Fibroblast of lung (primary cell): ENCODE measurements at regions not wholly inside any gene's neighbourhood (a gene's known extent, or its start where the extent isn't known, plus 50 kb on each side); places are given as distances from the start of the nearest gene placed in this dataset.

Experiments used
- DNase-seq, 2 donors: peaks; one replicate each; pipeline versions ENCODE4 v3.0.0 to v3.0.0-alpha.2; 2010; ENCODE audit warnings: low read depth in 2 of 2
- H2AFZ ChIP-seq: 2 replicates; pipeline ENCODE4 v1.5.1; 2012; ENCODE audit warnings: low read length, control low read depth, inconsistent platforms
- H3K27ac ChIP-seq: 2 replicates; pipeline ENCODE4 v1.5.1; 2011; ENCODE audit warnings: low read length, control low read depth; ENCODE audit not compliant: insufficient read depth
- H3K27me3 ChIP-seq: 2 replicates; pipeline ENCODE4 v1.5.1; 2011; ENCODE audit warnings: mild to moderate bottlenecking, low read length; ENCODE audit not compliant: control insufficient read depth, insufficient read depth
- H3K36me3 ChIP-seq: 2 replicates; pipeline ENCODE4 v1.5.1; 2011; ENCODE audit warnings: low read length; ENCODE audit not compliant: control insufficient read depth, insufficient read depth
- H3K4me1 ChIP-seq: 2 replicates; pipeline ENCODE4 v1.5.1; 2011; ENCODE audit warnings: low read length; ENCODE audit not compliant: control insufficient read depth, insufficient read depth; ENCODE audit errors: extremely low read depth
- H3K4me2 ChIP-seq: 2 replicates; pipeline ENCODE4 v1.5.1; 2011; ENCODE audit warnings: low read length, control low read depth; ENCODE audit not compliant: insufficient read depth; ENCODE audit errors: extremely low read depth
- H3K4me3 ChIP-seq, 4 experiments: fragments of 200-600 bp in 1 of 4; sonication (generic) in 1 of 4; replicated peaks in 1 of 4; 2 replicates each; pipeline ENCODE4 v1.5.1; 2011 to 2016; ENCODE audit warnings: low read length in 4 of 4, low read depth in 3 of 4, mild to moderate bottlenecking in 3 of 4, control low read depth in 2 of 4, inconsistent platforms in 1 of 4, mixed read lengths in 1 of 4; ENCODE audit not compliant: insufficient read depth in 1 of 4; ENCODE audit errors: control extremely low read depth in 1 of 4
- H3K79me2 ChIP-seq: 2 replicates; pipeline ENCODE4 v1.5.1; 2012; ENCODE audit warnings: mild to moderate bottlenecking, low read length, inconsistent platforms; ENCODE audit not compliant: control insufficient read depth, insufficient read depth
- H3K9ac ChIP-seq: 2 replicates; pipeline ENCODE4 v1.5.1; 2011; ENCODE audit warnings: mild to moderate bottlenecking, low read length, control low read depth; ENCODE audit not compliant: insufficient read depth
- H3K9me3 ChIP-seq: 2 replicates; pipeline ENCODE4 v1.5.1; 2012; ENCODE audit warnings: low read depth, low read length; ENCODE audit not compliant: control insufficient read depth, insufficient read depth
- H4K20me1 ChIP-seq: 2 replicates; pipeline ENCODE4 v1.5.1; 2011; ENCODE audit warnings: low read length; ENCODE audit not compliant: control insufficient read depth, insufficient read depth; ENCODE audit errors: extremely low read depth
- EZH2 ChIP-seq: IDR thresholded peaks from 2 replicates; pipeline ENCODE4 v1.5.1; 2012; ENCODE audit warnings: low read length, control low read depth, mild to moderate bottlenecking; ENCODE audit errors: missing control alignments
- TF ChIP-seq, protein P1 (sequence below), 2 donors: IDR thresholded peaks in 1 of 2; conservative IDR thresholded peaks in 1 of 2; 1 replicate in 1 of 2; 2 replicates in 1 of 2; pipeline ENCODE4 v1.5.1; 2011 to 2012; ENCODE audit warnings: low read length in 2 of 2, control low read depth in 1 of 2, inconsistent platforms in 1 of 2, low read depth in 1 of 2, mild to moderate bottlenecking in 1 of 2

DNA sequence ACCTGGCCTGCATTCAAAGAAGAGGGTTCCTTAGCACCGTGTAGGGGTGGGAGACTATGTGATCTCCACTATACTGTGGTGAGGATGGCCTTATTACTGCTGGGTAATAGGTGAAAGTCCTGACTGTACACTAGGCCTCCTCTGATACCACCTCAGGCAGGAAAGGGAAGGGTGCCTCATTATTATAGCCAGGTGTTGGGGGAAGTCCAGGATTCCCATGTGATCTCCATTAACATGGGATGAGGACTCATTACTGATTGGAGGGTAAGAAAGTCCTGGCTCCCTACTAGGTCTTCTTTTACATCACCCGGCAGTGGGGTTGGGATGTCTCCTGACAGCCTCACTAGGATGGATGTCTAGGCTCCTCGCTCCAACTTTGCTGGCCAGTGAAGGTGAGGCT lies 252.1 kb downstream of the LRIG3 start:
- DNase-seq, result no peak
- Histone ChIP-seq H3K4me3 (no peak overlapping the region), H3K79me2 (no peaks in the 10 kb centered on the region), H3K27me3 (no peaks in the 10 kb centered on the region), H3K27ac (no peak overlapping the region), H3K4me1 (no peaks in the 10 kb centered on the region), H2AFZ (no peak overlapping the region), H3K9me3 (no peaks in the 10 kb centered on the region), H3K4me2 (no peak overlapping the region), H3K9ac (no peak overlapping the region), H3K36me3 (no peaks in the 10 kb centered on the region), H4K20me1 (no peaks in the 10 kb centered on the region)
- TF ChIP-seq EZH2, result no peak
- TF ChIP-seq, protein P1, sequence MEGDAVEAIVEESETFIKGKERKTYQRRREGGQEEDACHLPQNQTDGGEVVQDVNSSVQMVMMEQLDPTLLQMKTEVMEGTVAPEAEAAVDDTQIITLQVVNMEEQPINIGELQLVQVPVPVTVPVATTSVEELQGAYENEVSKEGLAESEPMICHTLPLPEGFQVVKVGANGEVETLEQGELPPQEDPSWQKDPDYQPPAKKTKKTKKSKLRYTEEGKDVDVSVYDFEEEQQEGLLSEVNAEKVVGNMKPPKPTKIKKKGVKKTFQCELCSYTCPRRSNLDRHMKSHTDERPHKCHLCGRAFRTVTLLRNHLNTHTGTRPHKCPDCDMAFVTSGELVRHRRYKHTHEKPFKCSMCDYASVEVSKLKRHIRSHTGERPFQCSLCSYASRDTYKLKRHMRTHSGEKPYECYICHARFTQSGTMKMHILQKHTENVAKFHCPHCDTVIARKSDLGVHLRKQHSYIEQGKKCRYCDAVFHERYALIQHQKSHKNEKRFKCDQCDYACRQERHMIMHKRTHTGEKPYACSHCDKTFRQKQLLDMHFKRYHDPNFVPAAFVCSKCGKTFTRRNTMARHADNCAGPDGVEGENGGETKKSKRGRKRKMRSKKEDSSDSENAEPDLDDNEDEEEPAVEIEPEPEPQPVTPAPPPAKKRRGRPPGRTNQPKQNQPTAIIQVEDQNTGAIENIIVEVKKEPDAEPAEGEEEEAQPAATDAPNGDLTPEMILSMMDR (conservative IDR thresholded peaks at IDR 0.05 in 1 of 2, IDR thresholded peaks at IDR 0.05 in 1 of 2; ENCODE audit: low read depth in 1 of 2, low read length in 2 of 2), result no peak

DNA sequence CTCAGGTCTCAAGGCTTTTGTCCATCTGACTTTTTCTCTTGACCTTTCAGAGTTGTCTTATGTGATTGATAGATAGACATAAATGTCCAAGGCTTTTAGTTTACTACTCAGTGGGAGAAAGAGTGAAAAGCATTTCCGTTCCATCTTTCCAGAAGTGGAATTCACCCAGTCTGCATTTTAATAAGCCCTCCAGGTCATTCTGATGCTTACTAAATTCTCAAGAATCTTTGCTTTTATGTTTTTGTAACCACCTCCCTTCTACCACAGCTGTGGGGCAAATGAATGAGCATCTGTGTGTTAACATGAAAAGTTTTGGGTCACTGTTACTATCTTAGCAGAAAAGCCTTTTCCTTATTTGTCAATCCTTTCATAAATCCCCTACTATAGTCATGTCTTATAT lies 251.4 kb downstream of the LRIG3 start:
- Histone ChIP-seq H3K27ac (no peak overlapping the region), H3K27me3 (no peaks in the 10 kb centered on the region), H3K36me3 (no peaks in the 10 kb centered on the region), H3K9me3 (no peaks in the 10 kb centered on the region), H2AFZ (no peak overlapping the region), H3K9ac (no peak overlapping the region), H3K4me3 (no peak overlapping the region), H3K79me2 (no peaks in the 10 kb centered on the region), H4K20me1 (no peaks in the 10 kb centered on the region), H3K4me2 (no peak overlapping the region), H3K4me1 (no peaks in the 10 kb centered on the region)
- TF ChIP-seq, protein P1 (conservative IDR thresholded peaks at IDR 0.05 in 1 of 2, IDR thresholded peaks at IDR 0.05 in 1 of 2; ENCODE audit: low read depth in 1 of 2, low read length in 2 of 2), result no peak
- no peak for TF ChIP-seq EZH2
- peak in 1 of 2 donors; percentile 90 for DNase-seq

DNA sequence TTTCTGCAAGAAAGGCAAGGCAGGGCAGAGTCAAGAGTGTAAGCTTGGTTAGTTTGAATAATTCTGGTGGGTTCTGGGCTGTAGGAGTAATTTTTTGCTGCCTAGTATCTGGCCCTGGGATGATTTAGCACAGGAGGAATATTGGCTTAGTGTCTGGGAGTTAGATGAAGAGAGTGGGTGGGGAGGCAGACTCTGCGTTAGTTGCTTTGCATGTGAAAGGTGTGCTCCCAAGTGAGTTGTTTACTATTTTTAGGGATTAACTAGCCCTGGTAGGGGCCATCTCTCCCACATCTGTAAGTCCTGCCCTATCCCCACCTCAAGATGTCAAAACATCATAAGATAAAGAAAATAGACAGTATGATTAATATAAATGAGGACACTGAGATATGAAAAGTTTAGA lies 249.7 kb downstream of the LRIG3 start:
- TF ChIP-seq, protein P1 (conservative IDR thresholded peaks at IDR 0.05 in 1 of 2, IDR thresholded peaks at IDR 0.05 in 1 of 2; ENCODE audit: low read depth in 1 of 2, low read length in 2 of 2), result no peak
- TF ChIP-seq EZH2, result no peak
- Histone ChIP-seq H3K4me1 (no peaks in the 10 kb centered on the region), H3K36me3 (no peaks in the 10 kb centered on the region), H3K4me3 (no peak overlapping the region), H4K20me1 (no peaks in the 10 kb centered on the region), H3K9me3 (no peaks in the 10 kb centered on the region), H3K4me2 (no peak overlapping the region), H3K79me2 (no peaks in the 10 kb centered on the region), H3K9ac (no peak overlapping the region), H3K27ac (no peak overlapping the region), H2AFZ (no peak overlapping the region), H3K27me3 (no peaks in the 10 kb centered on the region)
- peak in 1 of 2 donors; percentile 13 for DNase-seq
